Kidney capillary endothelial cell (primary cell): ENCODE measurements at regions not wholly inside any gene's neighbourhood (a gene's known extent, or its start where the extent isn't known, plus 50 kb on each side); places are given as distances from the start of the nearest gene placed in this dataset.

Source experiments
- DNase-seq: peaks from one replicate; pipeline ENCODE4 v3.0.0-alpha.2; 2018; ENCODE audit warnings: low spot score

- DNase-seq = no peak
Observed at GRCh38 chr9:20291201-20291600, 331.1 kb downstream of the MLLT3 start.

GRCh38 chr9:20290257-20290656 lies 332.0 kb downstream of the MLLT3 start:
- DNase-seq = no peak

GRCh38 chr9:20289423-20290010 lies 332.8 kb downstream of the MLLT3 start:
- DNase-seq = no peak

GRCh38 chr9:20286969-20287368 lies 335.3 kb downstream of the MLLT3 start:
- no peak for DNase-seq

- DNase-seq = no peak
Observed at GRCh38 chr9:20286154-20286700, 336.1 kb downstream of the MLLT3 start.

GRCh38 chr9:20284601-20285289 lies 337.6 kb downstream of the MLLT3 start:
- no peak for DNase-seq

GRCh38 chr9:20280330-20280729 lies 342.0 kb downstream of the MLLT3 start:
- no peak for DNase-seq

GRCh38 chr9:20276762-20277161 lies 345.5 kb downstream of the MLLT3 start:
- DNase-seq = no peak

GRCh38 chr9:20271723-20272122 lies 350.6 kb downstream of the MLLT3 start:
- DNase-seq = no peak

- DNase-seq = no peak
Observed at GRCh38 chr9:20271096-20271495, 351.2 kb downstream of the MLLT3 start.

- peak; percentile 43 for DNase-seq
Observed at GRCh38 chr9:20270161-20270560, 352.1 kb downstream of the MLLT3 start.

- DNase-seq = no peak
Observed at GRCh38 chr9:20269620-20270019, 352.7 kb downstream of the MLLT3 start.

- DNase-seq = no peak
Observed at GRCh38 chr9:20264896-20265295, 357.4 kb downstream of the MLLT3 start.

- no peak for DNase-seq
Observed at GRCh38 chr9:20262611-20263010, 359.7 kb downstream of the MLLT3 start.

- DNase-seq = no peak
Observed at GRCh38 chr9:20256284-20256948, 365.9 kb downstream of the MLLT3 start.

GRCh38 chr9:20255052-20255451 lies 367.2 kb downstream of the MLLT3 start:
- DNase-seq = no peak

- DNase-seq = no peak
Observed at GRCh38 chr9:20253635-20254034, 368.7 kb downstream of the MLLT3 start.

GRCh38 chr9:20252778-20253177 lies 369.5 kb downstream of the MLLT3 start:
- no peak for DNase-seq

- DNase-seq = no peak
Observed at GRCh38 chr9:20250791-20251190, 371.5 kb downstream of the MLLT3 start.

- DNase-seq = no peak
Observed at GRCh38 chr9:20244271-20244670, 378.0 kb downstream of the MLLT3 start.

GRCh38 chr9:20243841-20244240 lies 378.5 kb downstream of the MLLT3 start:
- no peak for DNase-seq

- DNase-seq = no peak
Observed at GRCh38 chr9:20242510-20243189, 379.6 kb downstream of the MLLT3 start.

- DNase-seq = no peak
Observed at GRCh38 chr9:20240498-20240897, 381.8 kb downstream of the MLLT3 start.
